ENCODE measurements at regions not wholly inside any gene's neighbourhood (a gene's known extent, or its start where the extent isn't known, plus 50 kb on each side); places are given as distances from the start of the nearest gene placed in this dataset.
"Not testable (repeated sequence)": the region's sequence is repeated elsewhere in the genome, so short reads cannot be mapped to it uniquely, and the experiment has no call there.

DNA sequence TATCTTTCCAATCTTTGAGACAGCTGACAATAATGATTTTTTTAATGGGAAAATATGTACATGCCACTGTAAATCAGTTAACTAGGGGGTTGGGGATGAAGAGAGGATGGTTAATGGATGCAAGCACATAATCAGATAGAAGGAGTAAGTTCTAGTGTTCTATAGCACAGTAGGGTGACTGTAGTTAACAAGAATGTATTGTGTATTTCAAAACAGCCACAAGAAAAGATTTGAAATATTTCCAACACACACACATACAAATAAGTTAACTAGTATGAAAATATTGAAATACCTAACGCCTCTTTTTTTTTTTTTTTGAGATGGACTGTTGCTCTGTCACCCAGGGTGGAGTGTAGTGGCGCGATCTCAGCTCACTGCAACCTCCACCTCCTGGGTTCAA lies 153.4 kb upstream of the SALL4 start:
- no peak for DNase-seq

DNA sequence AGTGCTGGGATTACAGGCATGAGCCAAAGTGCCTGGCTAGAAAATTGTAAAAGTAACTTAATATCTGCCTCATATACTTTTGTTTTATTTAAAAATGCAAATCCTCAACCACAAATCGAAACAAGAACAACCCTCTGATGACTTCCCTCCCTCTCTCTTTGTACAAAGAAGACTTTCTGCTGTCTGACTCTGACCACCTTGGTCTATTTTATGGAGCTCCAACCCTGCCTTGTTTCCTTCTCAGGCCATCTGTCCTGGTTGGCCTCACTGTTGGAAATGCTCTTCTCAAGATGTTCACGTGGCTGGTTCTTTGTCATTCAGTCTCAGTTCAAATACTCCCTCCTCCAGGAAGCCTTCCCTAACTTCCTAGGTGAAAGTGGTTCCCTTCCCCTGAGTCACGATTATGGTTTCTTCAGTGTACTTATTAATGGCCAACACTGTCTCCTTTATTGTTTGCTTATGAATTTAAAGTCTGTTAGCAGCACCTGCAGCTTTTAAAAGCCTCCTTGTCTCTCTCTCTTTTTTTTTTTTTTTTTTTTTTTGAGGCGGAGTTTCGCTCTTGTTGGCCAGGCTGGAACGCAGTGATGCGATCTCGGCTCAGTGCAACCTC lies 151.5 kb upstream of the SALL4 start:
- DNase-seq = no peak

DNA sequence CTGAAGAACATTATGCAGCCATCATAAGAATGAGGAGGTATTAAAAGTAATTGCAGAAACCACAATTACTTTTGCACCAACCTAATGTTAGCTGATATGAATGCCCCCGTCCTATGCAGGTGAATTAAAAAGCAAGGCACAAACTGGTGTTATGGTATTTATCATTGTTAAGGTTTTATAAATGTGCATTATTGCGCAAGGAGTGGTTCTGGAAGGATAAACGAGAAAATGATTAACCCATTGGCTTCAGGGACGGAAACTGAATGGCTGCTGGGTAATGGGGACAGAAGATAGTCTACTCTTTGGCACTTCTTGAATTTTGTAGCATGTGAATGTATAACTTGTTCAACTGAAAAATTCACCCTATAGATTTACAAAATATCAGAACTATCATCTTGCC lies 148.6 kb upstream of the SALL4 start:
- DNase-seq = no peak

DNA sequence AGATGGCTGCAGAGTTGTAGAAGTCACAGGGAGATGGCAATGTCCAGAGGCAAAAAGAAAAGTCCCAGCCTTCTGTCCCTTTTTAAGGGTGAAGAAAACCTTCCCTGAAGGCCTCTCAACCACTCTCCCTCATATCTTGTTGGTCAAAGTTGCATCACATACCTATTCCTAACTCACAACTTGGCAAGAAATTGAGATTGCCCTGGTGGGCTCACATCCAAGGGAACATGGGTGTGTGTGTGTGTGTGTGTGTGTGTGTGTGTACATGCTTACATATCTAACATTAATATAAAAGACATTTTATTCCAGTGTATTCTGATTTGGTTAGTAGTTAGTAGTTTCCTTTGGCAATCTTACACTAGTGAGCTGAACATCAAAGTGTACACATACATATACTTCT lies 144.3 kb upstream of the SALL4 start:
- DNase-seq = no peak

DNA sequence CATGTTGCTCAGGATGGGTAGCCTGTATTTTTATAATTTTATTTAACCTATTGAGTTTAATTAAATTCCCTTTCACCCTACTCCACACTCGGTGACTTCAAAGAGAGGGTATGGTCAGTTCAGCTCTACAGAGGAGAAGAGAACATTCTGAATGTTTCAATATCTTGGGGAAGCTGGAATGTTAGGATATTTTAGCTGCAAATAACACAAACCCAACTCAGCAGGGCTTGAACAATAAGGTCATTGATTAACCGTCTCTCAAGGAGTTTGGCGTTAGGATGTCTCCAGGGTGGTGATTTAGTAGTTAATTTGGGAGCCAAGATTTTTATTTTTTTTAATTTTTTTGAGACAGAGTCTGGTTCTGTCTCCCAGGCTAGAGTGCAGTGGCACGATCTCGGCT lies 143.6 kb upstream of the SALL4 start:
- no peak for DNase-seq

DNA sequence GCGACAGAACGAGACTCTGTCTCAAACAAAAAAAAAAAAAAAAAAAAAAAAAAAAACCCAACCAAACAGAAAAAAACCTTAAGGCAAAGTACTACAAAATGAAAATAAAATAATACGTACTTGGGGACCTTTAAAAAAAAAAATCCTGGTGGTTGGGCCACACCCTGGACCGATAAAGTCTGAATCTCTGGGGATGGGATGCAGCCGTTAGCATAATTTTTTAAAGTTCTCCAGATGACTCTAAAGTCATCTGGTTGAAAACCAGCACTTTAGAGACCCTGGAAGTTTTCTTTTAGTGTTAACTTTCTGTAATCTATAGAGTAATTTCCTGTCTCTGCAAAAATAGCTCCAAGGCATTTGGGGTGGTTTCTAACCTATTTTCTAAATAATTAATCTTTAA lies 142.9 kb upstream of the SALL4 start:
- no peak for DNase-seq

DNA sequence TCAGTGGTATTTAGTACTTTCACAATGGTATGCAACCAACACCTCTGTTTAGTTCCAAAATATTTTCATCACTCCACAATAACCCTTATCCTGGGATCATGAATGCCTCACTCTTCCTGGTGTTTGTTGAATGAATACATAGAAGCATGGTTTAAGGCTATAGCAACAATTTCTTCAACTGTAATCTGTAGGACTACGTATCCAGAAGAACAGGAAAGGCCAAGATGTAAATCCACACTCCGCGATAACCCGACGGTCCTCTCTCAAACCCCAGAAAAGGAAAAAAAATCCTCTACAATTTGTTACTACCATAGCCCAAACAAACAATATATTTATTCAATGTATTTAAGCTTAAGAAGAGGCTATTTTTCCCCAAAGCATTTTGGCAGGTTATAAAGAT lies 141.4 kb upstream of the SALL4 start:
- DNase-seq = no peak

DNA sequence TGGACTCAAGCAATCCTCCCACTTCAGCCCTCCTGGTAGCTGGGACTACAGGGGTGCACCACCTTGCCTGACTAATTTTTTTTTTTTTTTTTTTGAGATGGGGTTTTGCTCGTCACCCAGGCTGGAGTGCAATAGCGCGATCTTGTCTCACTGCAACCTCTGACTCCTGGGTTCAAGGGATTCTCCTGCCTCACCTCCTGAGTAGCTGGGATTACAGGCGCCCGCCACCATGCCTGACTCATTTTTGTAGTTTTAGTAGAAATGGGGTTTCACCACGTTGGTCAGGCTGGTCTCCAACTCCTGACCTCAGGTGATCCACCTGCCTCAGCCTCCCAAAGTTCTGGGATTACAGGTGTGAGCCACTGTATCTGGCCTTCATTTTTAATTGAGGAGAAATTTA lies 141.0 kb upstream of the SALL4 start:
- not testable (repeated sequence) for DNase-seq

DNA sequence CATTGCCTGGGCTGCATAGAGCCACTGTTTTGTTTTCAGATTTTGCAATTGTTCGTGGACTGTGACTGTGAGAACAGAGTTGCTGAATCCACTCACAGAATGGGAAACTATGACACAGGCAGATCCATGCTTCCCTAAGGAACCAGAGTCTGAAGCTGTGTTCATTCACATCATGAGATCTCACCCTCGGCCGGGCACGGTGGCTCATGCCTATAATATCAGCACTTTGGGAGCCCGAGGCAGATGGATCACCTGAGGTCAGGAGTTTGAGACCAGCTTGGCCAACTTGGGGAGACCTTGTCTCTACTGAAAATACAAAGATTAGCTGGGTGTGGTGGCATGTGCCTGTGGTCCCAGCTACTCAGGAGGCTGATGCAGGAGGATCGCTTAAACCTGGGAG lies 139.2 kb upstream of the SALL4 start:
- DNase-seq = no peak

DNA sequence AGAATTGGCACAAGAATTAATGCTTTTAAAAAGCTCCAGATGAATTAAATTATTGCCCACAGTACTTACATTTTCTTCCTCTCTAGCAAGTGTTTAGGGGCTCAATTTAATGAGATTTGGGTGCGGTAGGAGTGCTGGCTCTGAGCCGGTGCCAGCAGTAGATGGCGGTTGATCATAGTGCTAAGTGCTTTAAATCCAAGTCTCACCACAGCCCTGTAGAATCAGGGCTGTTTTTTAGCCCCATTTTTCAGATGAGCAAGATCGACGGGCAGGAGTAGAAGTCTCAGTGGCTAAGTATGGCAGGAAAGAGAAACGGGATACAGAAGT lies 136.9 kb upstream of the SALL4 start:
- no peak for DNase-seq

DNA sequence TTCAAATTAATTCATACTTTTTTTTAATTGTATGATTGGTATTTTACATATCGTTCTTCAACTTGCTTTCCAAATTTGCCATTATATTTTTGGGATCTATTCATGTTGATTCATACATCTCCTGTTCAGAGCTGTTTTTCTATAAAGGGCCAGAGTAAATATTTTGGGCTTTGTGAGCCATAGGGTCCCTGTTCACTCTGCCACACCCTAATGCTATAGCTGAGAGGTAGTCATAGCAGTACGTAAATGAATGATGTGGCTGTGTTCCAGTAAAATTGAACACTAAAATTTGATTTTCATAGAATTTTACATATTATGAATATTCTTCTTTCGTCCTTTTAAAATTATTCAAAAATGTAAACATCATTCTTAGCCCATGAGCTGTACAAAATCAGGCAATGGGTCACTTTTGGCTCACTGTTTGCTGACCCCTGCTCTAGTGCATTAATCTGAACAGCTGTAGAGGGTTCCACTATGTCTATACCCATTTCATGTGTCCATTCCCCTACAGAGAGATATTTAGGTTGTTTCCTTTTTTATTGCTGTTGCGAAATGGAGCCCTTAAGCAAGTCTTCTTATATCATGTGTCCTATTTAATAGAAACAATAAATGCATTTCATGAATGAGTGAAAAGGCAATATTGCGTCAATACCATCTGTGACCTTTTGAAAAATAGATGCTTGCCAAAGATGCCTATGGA lies 136.4 kb upstream of the SALL4 start:
- DNase-seq = no peak

DNA sequence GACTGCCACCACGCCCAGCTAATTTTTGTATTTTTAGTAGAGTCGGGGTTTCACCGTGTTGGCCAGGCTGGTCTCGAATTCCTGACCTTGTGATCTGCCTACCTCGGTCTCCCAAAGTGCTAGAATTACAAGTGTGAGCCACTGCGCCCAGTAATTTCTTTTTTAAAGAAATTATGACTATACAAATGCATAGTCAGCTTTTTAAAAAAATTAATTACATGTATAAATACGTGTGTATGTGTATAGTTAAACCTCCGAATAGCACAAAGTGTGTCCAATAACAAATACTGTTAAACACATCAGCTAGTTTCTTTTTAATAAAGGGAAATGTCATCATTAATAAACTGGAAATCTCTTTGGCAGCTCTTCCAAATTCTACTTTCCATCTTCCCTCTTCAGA lies 135.5 kb upstream of the SALL4 start:
- no peak for DNase-seq

DNA sequence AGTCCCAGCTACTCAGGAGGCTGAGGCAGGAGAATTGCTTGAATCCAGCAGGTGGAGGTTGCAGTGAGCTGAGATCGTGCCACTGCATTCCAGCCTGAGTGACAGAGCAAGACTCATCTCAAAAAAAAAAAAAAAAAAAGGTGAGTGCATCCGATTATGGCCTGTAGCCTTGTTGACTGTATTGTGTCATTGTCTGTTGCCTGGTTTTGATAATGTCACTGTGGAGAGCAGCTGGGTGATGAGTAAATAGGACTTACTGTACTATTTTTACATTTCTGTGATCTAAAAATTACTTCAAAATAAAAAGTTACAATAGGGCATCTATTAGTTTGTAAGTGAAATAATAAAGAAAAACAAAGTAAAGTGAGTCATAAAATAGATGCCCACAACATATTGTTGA lies 134.1 kb upstream of the SALL4 start:
- DNase-seq = no peak

DNA sequence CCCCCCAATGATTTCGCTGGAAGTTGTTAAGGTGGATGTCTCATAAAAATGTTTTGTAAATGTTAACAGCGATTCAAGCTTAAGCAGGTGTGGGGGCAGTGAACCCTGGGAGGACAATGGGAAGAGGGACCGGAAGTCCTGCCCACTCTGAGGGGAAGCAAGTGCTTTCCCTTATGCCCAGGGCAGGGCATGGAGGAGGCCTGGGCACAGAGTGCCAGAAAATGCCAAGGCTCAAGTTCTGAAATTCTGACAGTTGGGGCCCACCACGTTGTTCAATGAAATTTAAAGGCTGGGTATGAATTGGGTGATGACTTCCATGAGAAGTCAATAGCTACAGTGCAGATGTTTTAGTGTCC lies 132.7 kb upstream of the SALL4 start:
- no peak for DNase-seq

DNA sequence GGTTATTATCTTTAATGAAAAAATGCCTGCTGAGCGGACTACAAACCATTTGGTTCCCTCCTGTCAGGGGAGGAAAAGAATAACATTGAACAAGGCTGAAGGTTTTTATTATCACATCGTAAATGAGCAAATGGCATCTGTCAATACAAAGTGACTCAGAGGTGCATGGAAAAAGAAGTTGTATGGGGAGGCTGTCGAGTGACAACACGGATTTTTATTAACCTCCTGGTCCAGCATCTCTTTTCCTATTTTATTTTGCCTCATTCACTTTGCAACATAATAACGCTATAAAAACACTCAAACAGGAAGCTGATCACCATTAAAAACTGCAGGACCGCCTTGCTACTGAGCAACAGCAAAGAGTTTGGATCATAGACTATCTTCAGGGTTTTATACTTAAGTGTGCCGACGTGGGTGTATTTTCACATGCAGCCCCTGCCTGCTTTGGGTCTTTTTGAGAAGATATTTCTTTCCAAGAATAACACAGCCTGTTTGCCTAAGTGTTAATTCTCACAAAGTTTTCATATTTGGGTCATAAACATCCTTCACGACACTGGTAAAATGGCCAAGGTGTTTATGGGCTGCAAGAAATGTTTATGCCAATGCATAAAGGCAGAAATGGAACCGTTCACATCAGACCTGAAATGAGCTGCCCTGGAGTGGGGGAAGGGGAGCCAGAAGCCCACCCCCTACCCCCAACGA lies 132.1 kb upstream of the SALL4 start:
- peak in 2 of 3 experiments; percentile 30 to 62 for DNase-seq

DNA sequence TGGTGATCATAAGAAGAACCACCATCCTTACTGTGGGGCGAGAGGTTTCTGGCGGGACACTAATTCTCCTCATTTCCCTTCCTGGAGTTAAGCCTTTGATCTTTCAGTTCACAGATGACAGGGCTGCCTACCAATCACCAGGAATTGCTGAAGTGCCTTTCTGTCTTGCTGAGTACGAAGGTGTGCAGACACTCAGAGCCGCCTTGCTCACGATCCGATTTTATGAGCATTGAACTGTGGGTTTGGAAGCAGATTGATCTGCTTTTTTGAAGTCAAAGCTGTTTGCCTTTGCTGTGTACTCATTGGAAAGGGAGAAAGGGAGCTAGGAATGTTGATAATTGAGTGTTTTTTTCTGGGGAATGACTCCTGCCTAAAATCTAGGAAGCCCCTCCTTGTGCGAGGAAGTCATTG lies 129.1 kb upstream of the SALL4 start:
- no peak for DNase-seq

DNA sequence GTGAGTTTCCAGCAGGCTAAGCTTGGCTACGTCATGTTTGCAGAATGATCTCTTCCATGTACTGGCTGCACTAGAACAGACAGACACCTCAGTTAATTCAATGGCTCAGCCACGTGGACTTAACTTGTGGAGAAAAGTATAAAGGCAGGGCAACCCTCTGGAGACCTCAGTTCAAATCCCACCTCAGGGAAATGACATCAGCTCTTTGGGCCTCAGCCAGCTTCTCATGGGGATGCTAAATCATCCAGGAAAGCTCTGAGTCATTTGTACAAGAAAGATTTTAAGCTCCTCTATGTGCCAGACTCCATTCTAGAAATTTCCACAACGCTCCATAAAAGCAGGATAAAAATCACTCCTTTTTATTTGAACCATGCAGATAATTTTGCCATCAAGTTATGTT lies 128.5 kb upstream of the SALL4 start:
- no peak for DNase-seq

DNA sequence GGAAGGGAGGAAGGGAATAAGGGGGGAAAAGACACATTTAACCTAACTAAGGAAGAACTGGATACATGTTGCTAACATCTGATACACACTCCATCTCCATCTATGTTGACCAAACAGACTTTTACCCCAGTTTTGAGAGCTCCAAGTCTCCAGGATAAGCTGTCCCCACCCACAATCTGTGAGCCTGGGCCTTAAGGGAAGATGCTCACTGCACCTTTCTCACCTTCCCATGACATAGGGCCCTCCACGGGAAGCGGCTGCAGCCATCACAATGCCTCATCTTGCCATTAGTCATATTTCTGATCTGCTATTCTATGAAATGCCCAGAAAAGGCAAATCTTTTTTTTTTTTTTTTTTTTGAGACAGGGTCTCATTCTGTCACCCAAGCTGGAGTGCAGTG lies 126.6 kb upstream of the SALL4 start:
- DNase-seq = no peak

DNA sequence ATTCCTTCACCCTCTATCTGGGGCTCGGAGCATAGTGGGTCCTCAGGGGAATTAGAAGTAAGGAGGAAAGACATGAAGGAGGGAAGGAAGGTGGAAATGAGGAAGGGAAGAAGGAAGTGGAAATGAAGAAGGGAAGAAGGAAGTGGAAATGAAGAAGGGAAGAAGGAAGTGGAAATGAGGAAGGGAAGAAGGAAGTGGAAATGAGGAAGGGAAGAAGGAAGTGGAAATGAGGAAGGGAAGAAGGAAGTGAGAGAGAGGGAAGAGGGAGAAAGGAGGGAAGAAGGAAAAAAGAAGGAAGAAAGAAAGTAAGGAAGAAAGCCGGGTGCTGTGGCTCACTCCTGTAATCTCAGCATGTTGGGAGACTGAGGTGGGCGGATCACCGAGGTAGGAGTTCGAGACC lies 125.6 kb upstream of the SALL4 start:
- DNase-seq = not testable (repeated sequence)

DNA sequence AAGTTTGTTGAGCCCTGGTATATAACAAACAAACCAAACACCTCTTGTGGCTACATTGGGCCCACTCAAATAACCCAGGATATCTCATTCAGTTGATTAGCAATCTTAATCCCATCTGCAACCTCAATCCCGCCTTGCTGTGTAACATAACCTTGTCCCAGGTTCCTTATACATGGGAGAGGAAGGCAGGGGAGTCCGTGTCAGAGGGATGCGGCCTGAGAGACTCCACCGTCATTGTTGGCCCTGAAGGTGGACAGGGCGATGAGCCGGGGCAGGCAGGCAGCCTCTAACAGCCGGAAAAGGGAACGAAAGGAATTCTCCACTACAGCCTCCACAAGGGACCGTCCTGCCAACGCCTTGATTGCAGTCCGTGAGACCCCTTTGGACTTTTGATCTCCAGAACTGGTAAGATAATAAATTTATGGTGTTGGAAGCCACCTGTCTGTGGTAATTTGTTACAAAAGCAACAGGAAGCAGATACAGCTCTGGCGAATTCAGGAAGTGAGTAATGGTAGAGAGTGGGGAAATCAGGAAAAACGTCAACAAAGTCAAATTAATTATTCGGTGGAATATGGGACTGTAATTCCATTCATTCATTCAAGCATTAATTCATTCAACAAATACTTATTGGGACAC lies 124.5 kb upstream of the SALL4 start:
- no peak for DNase-seq

DNA sequence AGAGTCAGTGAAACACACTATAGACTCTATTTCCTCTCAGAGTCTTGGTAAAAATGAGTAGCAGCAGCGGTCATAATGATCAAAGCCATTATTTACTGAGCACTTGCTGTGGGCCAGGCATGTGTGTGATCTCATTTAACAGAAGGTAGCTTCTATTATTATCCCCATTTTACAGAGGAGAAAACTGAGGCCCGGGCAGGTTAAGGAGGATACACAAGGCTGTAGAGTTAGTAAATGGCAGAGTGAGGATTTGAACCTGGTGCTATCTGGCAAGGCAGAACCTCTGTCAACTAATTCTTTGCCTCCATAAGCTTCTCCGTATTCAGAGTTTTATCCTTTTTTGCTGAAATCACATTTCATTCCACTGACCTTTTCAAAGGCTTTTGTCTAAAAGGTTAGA lies 122.2 kb upstream of the SALL4 start:
- no peak for DNase-seq

DNA sequence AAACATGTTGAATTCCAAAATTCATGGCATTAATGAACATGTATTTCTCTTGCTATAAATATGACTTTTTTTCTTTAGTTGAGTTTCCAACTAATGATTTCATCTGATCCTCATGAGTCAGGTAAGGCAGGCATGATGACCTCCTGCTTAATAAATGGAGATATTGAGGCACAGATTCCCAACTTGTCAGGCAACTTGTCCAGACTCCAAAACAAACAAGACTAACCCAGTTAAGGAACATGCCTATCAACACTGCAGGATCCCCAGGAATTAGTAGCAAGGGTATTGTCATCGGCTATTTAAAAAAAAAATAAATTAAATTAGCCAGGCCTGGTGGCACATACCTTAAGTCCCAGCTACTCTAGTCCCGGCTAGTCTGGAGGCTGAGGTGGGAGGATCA lies 121.3 kb upstream of the SALL4 start:
- no peak for DNase-seq

DNA sequence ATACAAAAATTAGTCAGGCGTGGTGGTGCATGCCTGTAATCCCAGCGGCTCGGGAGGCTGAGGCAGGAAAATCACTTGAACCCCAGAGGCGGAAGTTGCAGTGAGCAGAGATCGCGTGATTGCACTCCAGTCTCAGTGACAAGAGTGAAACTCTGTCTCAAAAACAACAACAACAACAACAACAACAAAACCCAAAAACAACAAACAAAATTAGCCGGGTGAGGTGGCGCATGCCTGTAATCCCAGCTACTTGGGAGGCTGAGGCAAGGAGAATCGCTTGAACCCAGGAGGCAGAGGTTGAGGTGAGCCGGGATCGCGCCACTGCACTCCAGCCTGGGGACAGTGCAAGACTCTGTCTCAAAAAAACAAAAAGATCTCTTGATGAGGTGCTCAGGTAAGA lies 120.5 kb upstream of the SALL4 start:
- not testable (repeated sequence) for DNase-seq

DNA sequence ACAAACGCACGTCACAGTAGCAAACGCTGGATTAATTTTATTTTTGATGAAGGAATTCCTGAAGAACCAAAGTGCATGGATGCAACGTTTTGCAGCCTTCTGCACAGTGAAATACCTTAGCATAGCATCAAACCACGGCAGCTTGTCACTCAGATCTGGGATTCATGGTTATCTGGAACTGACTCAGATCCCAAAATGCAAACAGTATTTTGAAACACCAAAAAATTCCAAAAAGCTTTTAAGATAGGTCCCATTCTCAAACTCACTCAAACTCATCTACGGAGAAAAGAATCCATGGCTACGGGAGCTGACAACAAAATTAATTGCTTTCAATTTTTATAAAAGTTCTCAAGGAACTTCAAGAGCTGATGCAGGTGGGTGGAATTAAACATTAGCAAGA lies 116.2 kb upstream of the SALL4 start:
- no peak for DNase-seq

Measured in NCI-H1417 (cell line).